Skeletal muscle cell (primary cell): ENCODE measurements at regions not wholly inside any gene's neighbourhood (a gene's known extent, or its start where the extent isn't known, plus 50 kb on each side); places are given as distances from the start of the nearest gene placed in this dataset.
"Not testable (repeated sequence)": the region's sequence is repeated elsewhere in the genome, so short reads cannot be mapped to it uniquely, and the experiment has no call there.

ENCODE experiments used
- DNase-seq: peaks from one replicate; pipeline ENCODE4 v3.0.0-alpha.2; 2010; ENCODE audit warnings: low read depth
- H3K4me3 ChIP-seq: 2 replicates; pipeline ENCODE4 v1.5.1; 2011; ENCODE audit warnings: low read depth, mild to moderate bottlenecking, control low read depth, low read length, moderate library complexity

DNA sequence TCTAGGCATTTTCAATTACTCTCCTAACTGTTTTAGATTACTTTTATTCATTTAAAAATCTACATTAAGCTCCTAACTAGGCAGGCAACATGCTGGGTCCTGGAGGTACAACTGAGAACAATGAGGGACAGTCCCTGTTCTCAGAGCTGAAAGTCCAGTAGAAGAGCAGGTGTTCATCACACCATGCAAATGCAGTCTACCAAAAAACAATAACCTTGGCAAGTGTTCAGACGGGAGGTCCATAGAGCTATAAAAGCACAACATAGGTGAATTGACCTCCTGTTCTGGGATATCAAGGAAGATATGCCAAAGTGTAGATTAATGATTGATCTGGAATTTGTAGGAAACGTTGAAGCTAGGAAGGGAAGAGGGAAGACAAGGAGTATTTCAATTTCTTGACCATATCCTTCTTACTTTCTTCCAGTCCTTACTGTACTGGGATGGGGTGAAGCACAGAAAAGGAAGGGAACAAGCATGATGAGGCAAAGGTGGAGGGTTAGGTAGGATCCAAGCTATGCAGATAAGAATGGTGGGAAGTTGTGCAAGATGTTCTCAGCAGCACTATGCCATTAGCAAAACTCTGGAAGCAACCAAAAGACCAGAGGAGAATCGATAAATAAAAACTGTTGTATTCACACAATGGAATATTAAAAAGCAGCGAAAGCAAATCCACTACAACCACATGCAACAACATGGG, 485.7 kb upstream of the JARID2 start:
- H3K4me3 ChIP-seq: no peak overlapping the region
- DNase-seq: no peak

DNA sequence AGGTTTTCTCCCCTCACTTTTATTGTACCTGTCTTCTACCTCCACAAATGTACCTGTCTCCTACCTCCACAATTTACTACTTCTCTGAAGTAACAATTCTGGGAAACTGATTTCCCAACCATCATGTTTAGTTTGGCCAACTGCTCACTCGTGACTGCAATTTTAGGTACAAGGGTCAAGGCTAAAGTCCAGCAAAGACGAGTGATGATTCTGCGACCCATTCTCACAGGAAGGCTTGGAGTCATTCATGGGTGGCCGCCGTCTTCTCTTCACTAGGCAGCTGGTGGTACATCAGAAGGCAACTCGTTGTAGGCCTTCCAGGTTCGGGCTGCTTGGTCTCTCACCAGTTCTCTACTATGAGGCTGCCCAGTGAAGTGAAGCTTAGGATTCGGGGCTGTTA, 483.8 kb upstream of the JARID2 start:
- DNase-seq: no peak
- no peak overlapping the region for H3K4me3 ChIP-seq

DNA sequence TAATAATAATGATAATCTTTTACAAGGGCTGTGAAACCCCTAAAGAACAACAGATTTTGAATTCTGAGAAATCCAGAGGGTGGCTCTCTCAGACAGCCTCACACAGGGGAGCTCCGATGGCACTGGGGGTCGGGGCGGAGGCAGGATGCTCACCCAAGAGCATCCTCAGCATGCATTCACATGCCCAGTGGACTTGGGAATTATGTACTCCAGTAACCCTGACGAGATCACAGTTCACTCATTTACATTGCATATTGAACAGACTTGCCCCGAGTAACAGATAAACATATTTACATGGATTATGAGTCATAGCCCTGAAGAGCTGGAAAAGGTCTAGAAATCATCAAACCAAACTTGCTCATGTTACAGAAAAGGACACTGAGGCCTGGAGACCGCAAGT, 482.7 kb upstream of the JARID2 start:
- DNase-seq: peak; percentile 34
- H3K4me3 ChIP-seq: no peak overlapping the region

DNA sequence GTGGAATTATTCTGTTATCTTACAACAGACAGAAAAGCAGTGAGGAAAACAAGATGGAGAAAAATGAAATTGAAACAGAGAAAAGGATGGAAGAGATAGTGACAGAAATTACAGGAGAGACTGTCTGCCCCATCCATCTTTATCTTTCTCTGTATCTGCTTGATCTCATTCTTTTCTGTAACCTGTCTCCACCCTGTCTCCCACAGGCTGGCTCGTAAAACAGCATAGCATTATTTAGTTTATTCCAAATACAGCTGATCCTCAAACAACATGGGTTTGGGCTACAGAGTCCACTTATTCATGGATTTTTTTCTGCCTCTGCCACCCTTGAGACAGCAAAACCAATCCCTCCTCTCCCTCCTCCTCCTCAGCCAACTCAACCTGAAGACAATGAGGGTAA, 482.3 kb upstream of the JARID2 start:
- H3K4me3 ChIP-seq: no peak overlapping the region
- DNase-seq: no peak

DNA sequence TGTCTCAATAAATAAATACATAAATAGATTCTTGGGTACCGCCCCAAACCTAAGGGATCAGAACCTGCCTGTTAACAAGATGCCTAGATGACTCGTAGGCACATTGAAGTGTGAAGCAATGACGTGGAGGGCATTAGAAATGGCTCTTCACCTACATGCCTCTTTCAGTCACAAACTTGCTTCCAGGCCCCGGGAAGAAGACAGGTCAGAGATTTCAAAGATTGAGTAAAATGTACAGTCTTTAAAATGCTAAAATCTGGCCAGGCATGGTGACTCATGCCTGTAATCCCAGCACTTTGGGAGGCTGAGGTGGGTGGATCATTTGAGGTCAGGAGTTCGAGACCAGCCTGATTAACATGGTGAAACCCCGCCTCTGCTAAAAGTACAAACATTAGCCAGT, 480.8 kb upstream of the JARID2 start:
- no peak overlapping the region for H3K4me3 ChIP-seq
- DNase-seq: peak; percentile 48

DNA sequence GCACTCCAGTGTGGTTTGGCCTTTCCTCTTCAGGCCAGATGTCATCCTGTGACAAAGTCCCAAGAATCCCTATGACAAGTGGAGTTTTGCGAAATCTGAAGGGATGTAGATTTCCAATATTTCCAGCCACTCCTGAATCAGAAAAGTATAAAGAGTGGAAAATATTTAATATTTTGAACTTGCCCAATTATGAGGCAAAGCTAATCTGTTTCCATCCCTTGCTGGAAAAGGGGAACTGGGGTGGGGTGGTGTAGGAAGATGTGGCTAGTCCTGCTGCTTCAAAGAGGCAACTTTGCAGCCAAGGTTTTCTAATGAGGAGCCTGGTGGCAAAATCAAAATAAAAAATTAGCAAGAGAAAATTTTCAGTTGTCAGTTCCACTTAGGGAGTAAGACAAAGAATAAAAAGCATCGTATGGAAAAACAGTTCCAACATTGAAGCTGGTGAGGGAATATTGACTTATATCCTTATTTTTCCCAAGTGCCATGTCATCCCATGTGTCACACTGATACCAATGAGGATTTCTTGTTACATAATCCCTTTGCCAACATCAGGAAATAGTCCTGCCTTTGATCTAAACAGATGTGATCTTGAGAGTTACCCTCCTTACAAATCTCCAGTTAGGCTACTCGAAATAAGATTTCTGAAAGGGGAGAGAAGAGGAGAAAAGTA, 480.0 kb upstream of the JARID2 start:
- no peak overlapping the region for H3K4me3 ChIP-seq
- DNase-seq: no peak

DNA sequence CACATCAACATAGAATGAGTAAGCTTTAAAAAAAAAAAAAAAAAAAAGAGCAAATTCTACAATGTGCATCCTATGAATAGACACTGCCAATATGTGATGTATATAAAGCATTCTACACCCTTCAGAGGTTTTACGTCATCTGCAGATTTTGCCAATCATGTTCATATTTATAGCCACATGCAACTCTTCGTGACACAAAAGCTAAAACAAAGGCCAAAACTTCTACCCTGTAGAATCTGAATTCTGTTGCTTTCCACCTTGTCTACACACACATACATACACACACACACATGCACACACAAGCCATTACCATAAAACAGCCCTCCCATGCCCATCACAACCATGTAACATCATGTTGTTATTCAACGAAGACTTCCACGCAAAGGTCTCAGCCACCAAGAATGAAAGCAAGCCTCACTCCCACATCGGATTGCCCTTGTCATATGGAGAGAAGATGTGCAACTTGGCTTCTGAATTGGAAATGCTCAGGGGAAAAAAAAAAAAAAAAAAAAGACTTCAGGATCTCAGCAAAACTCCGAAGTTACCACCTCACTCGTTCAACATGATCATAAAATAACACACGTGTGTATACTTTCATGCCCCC, 479.4 kb upstream of the JARID2 start:
- no peak overlapping the region for H3K4me3 ChIP-seq
- no peak for DNase-seq

DNA sequence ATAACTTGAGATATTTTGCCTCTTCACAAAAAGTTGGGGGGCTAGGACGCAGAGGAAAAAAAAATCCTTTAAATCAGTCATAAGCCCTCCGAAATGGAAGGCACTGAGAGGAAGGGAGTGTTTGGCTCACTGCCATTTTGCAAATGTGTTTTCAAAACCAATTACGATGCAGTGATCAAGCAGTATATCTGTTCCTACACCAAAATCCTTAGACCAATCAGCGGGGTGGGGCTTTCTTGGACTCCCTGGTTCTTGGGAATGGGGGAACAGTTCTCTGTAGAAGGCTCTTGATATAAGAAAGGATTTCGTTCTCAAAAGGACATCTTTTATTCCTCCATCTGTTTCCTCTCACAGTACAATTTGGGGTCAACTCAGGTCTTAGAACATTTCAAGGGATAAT, 478.6 kb upstream of the JARID2 start:
- no peak overlapping the region for H3K4me3 ChIP-seq
- no peak for DNase-seq

DNA sequence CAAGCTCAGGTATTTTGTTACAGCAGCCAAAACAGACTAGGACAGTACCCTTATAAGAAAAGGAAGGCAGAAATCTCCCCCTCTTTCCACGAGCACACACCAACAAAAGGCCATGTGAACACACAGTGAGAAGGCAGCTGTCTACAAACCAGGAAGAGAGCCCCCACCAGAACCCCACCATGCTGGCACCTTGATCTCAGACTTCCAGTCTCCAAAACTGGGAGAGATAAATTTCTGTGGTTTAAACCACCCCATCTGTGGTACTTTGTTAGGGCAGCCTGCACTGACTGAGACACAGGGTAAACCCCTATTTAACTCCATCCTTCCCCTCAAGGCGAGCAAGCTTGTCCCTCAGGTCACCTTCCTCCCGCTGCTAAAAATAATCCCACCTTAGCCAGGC, 475.8 kb upstream of the JARID2 start:
- no peak for DNase-seq
- H3K4me3 ChIP-seq: no peak overlapping the region

DNA sequence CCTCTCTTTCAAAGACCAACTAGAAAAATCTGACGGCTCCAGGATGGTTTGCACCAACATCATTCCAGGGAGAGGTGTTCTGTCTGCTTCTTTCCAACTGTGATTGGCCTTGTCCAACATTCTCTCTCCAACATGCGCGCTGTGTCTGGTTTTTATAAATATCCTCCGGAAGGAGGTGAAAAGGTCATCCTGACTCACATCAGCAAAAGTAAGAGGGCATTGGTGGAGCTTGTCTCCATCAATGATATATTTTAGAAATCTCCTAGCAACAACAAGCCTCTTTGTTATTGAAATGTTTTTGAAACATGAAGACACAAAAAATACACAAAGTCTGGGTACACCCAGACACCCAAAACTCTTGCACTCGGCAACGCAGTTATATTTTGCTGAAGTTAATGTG, 475.3 kb upstream of the JARID2 start:
- DNase-seq: no peak
- no peak overlapping the region for H3K4me3 ChIP-seq

DNA sequence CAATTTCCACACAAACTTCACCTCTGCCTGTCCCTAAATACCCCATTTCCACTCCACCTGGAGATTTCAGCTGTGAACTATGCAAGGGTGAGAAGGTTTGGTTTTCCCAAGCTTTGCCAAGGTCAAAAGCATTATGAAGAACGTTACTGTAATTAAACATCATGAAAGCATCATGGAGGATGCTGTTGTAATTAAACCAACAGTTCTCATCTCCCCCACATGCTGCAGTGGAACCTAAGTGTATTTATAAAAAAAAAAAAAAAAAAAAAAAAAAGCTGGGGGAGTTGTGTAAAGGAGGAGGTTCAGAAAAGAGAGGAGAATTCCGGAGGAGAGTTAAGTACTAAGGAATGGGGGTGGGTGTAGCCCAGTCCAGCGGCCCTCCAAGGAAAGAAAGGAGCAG, 474.9 kb upstream of the JARID2 start:
- DNase-seq: no peak
- no peak overlapping the region for H3K4me3 ChIP-seq

DNA sequence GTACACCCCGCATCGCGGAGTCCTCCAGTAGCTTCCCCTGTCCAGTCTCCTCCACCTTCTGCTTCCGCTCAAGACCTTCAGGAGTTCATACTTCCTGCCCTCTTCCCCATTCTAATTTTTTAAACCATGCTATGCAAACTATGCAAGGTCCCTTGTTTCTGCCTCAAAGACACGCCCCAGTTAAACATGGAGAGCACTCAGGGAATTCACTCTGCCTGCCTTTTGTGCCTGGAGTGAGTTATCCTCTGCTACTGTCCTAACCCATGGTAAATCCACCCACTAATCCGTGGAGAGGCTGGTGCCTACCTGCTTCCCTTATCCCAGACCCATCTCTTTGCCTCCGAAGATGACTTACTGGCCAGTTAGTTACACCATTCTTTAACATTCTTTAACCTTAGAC, 473.7 kb upstream of the JARID2 start:
- H3K4me3 ChIP-seq: no peak overlapping the region
- no peak for DNase-seq

DNA sequence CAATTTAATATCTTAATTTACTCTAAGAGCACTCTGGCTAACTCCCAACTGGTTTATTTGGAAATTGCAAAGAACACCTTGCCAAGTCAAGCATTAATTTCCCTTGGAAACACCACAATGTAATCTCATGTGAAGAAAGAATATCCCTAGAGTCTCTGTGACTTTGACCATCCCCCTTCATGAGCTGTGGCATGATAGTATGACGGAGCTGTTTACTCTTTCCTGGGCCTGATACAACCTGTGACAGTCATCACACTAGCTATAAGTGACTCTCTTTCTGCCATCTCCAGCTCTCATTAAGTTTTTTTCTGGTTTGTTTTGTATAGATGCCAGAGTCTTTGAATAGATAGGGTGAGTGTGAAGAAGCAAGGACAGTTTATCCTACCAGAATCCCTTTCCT, 470.3 kb upstream of the JARID2 start:
- DNase-seq: no peak
- no peak overlapping the region for H3K4me3 ChIP-seq

DNA sequence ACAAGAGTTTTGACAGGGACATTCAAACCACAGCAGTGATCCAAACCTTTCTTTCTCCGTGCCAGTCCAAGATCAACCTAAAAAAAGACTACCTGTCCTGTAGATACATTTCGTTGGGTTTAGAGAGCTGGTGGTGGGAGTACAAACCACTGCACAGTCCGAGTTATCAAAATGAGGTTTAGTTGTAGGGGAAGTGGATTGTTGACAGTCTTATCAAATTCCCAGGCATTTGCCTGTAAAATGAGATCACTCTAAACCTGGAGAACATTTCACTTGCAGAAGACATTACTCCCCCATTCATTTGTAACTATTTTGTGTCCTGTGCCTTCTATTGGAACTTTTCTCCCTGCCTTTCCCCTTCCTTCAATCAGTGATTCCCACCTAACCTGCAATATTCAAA, 469.6 kb upstream of the JARID2 start:
- no peak overlapping the region for H3K4me3 ChIP-seq
- DNase-seq: no peak

DNA sequence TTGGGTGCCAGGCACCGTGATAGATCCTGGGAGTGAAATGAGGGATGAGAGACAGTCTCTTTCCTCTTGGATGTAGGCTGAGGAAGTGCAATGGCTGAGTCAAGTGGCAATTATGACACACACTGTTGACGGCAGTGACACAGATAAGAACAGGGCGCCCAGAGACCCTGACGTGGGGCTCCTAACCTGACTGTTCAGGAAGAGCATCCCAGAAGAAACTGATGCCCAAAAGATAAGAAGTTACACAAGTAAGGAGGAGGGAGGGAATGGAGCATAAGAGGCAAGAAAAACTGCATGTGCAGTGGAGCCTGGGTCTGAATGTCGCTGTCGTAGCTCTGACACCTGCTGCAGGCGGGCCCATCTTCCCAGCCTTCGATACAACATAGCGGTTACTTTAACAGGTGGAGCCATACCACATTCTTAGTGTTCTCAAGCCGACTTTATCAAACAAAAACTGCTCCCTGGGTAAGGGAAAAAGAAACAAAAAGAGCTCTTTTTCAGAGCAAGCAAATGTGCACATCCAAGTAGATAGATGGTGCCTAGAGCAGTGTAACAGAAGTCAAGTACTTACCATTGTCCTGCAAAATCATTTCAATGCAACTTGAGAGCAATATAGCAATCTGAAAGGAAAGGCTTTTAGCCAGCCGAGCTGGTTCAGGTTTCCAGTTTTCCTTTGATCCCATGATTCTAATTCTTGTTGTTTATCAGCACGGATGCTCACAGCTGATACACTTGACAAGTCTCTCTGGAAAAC, 463.9 kb upstream of the JARID2 start:
- no peak overlapping the region for H3K4me3 ChIP-seq
- no peak for DNase-seq

DNA sequence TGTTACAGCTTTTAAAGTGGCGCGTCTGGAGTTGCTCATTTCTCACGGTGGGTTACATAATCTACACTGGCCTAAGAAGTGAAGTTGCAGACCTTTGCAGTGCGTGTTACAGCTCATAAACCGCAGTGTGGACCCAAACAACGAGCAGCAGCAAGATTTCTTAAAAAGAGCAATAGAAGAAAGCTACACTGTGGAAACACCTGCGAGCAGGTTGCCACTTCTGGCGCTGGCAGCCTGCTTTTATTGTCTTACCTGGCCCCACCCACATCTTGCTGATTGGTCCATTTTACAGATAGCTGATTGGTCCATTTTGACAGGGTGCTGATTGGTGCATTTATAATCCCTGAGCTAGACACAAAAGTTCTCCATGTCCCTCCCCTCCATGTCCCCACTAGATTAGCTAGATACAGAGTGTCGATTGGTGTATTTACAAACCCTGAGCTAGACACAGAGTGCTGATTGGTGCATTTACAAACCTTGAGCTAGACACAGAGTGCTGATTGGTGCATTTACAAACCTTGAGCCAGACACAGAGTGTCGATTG, 462.9 kb upstream of the JARID2 start:
- not testable (repeated sequence) for H3K4me3 ChIP-seq, DNase-seq

DNA sequence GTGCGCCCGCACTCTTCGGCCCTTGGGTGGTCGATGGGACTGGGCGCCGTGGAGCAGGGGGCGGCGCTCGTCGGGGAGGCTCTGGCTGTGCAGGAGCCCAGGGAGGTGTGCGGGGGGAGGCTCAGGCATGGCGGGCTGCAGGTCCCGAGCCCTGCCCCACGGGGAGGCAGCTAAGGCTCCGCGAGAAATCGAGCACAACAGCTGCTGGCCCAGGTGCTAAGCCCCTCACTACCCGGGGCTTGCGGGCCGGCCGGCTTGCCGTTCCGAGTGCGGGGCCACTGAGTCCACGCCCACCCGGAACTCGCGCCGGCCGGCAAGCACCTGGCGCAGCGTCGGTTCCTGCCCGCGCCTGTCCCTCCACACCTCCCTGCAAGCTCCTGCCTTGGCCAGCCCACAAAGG, 462.3 kb upstream of the JARID2 start:
- no peak overlapping the region for H3K4me3 ChIP-seq
- DNase-seq: no peak

DNA sequence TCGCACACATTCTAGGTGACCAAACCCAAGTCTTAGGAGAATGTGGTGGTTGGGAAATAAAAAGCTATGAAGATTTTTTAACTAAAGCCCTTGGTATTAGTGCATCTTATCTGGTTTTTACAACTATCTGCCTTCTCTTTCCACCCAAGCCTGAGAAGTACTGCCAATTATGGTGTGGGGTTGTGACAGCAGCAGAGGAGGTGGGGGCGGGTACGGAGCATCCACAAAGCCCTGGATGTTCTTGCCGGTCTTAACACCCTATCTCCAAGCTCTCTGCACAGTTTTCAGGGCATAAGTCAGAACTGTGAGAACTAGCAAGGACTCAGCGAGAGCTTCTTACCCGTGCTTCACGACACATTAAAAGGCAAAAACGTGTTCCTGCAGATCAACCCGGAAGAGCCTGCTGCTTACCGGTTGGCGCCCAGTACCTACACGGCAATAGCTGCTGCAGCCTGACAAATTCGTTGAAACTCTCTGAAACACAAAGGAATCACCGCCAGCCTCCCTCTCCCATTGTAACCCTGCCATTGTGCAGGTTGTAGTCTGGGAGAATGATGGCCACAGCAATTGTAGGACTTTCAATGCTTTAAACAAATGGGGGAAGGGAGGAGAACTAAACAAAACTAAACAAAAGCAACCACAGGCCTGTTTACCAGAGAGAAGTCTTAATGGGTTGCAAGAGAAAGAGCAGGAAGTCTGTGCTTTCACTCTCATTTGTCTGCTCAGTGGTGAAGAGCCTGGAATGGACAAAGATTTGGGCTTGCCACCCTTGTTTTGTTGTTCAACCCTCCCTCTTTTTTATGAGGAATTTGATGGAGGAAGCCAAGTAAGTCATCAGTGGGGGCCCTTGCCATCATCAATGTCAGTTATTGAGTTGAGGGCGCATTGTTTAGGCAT, 461.0 kb upstream of the JARID2 start:
- no peak for DNase-seq
- H3K4me3 ChIP-seq: no peak overlapping the region

DNA sequence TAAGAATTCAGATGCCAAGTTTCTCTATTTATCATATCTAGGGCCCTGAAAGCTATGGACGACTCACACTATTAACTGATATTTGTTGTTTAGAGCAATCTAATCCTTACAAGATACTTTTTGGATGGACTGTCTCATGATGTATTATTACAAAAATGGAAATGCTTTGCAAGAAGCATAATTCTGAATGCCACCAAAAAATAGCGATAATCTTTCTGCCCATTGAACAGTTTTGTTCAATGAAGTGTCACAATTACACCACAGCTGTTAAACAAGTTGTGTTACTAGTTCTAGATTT, 460.4 kb upstream of the JARID2 start:
- H3K4me3 ChIP-seq: no peak overlapping the region
- no peak for DNase-seq
